ENCODE measurements at regions not wholly inside any gene's neighbourhood (a gene's known extent, or its start where the extent isn't known, plus 50 kb on each side); places are given as distances from the start of the nearest gene placed in this dataset.

- POLR2A ChIA-PET, result no interaction called here
- H3K27ac ChIP-seq (ENCODE audit: extremely low read depth, low read depth, low read length), result no peak overlapping the region
- TF ChIP-seq ZNF175 (tag by site-specific recombination; IDR thresholded peaks at IDR 0.05) (no peak), GLI4 (tag by site-specific recombination; IDR thresholded peaks at IDR 0.05) (no peak), ZBTB49 (tag by site-specific recombination; IDR thresholded peaks at IDR 0.05; ENCODE audit: low read depth) (no peak), ZNF701 (tag by site-specific recombination; IDR thresholded peaks at IDR 0.05) (no peak), ZNF664 (tag by site-specific recombination; IDR thresholded peaks at IDR 0.05) (no peak), ZNF558 (tag by site-specific recombination; IDR thresholded peaks at IDR 0.05) (no peak)
- no peak overlapping the region for H3K4me3 ChIP-seq (ENCODE audit: low read depth, low read length)
- H3K4me1 ChIP-seq (ENCODE audit: control insufficient read depth, insufficient read depth, low read length), result no peaks in the 10 kb centered on the region
- no peaks in the 10 kb centered on the region for H3K9me3 ChIP-seq (ENCODE audit: control insufficient read depth, insufficient read depth, low read depth, low read length)
- no peaks in the 10 kb centered on the region for H3K36me3 ChIP-seq (ENCODE audit: control insufficient read depth in 2 of 2, insufficient read depth in 1 of 2, low read length in 2 of 2)
- CTCF ChIA-PET, result interaction anchor here (0.7 kb wide), 1 partner anchor 20 kb away, joined by 3 read pairs; no protein-coding TSS in a partner anchor
These were observed 135.4 kb downstream of the GC start for GRCh38 chr4:71648448-71648847.

- no peak overlapping the region for H3K27ac ChIP-seq (ENCODE audit: extremely low read depth, low read depth, low read length)
- ChIA-PET POLR2A (no interaction called here), CTCF (no interaction called here)
- H3K36me3 ChIP-seq (ENCODE audit: control insufficient read depth in 2 of 2, insufficient read depth in 1 of 2, low read length in 2 of 2), result no peaks in the 10 kb centered on the region
- TF ChIP-seq ZNF670 (tag by site-specific recombination; IDR thresholded peaks at IDR 0.05; ENCODE audit: low read depth), result no peak
- TF ChIP-seq PRDM1 (tag by site-specific recombination; IDR thresholded peaks at IDR 0.05), result no peak
- TF ChIP-seq ZNF239 (tag by site-specific recombination; IDR thresholded peaks at IDR 0.05), result no peak
- no peak for TF ChIP-seq SETDB1 (IDR thresholded peaks at IDR 0.05; ENCODE audit: insufficient read length, low read length)
- no peak for TF ChIP-seq ZNF138 (tag by site-specific recombination; IDR thresholded peaks at IDR 0.05; ENCODE audit: borderline replicate concordance)
- TF ChIP-seq BCL6B (tag by site-specific recombination; IDR thresholded peaks at IDR 0.05), result no peak
- no peak for TF ChIP-seq IKZF3 (tag by site-specific recombination; IDR thresholded peaks at IDR 0.05)
- no peak for TF ChIP-seq ZNF585B (tag by site-specific recombination; IDR thresholded peaks at IDR 0.05)
- no peak for TF ChIP-seq HOXD13 (CRISPR knock-in tag; IDR thresholded peaks at IDR 0.05; ENCODE audit: borderline replicate concordance)
- no peak for TF ChIP-seq SCRT2 (tag by site-specific recombination; IDR thresholded peaks at IDR 0.05)
- TF ChIP-seq ZNF549 (tag by site-specific recombination; IDR thresholded peaks at IDR 0.05), result no peak
- no peak for TF ChIP-seq ZNF398 (tag by site-specific recombination; IDR thresholded peaks at IDR 0.05)
- TF ChIP-seq ZNF529 (tag by site-specific recombination; IDR thresholded peaks at IDR 0.05; ENCODE audit: insufficient replicate concordance), result no peak
- no peak for TF ChIP-seq ZNF132 (tag by site-specific recombination; IDR thresholded peaks at IDR 0.05; ENCODE audit: borderline replicate concordance)
- no peak for TF ChIP-seq ZNF791 (tag by site-specific recombination; IDR thresholded peaks at IDR 0.05)
- TF ChIP-seq ZNF76 (tag by site-specific recombination; IDR thresholded peaks at IDR 0.05; ENCODE audit: borderline replicate concordance, low read depth), result no peak
- H3K4me1 ChIP-seq (ENCODE audit: control insufficient read depth, insufficient read depth, low read length), result no peaks in the 10 kb centered on the region
- H3K9me3 ChIP-seq (ENCODE audit: control insufficient read depth, insufficient read depth, low read depth, low read length), result no peaks in the 10 kb centered on the region
- no peak overlapping the region for H3K4me3 ChIP-seq (ENCODE audit: low read depth, low read length)
These were observed 144.5 kb downstream of the GC start for GRCh38 chr4:71639380-71639779.

Measured in HEK293 (cell line).